Thymus (tissue), 11 donors: ENCODE measurements at regions not wholly inside any gene's neighbourhood (a gene's known extent, or its start where the extent isn't known, plus 50 kb on each side); places are given as distances from the start of the nearest gene placed in this dataset.

Source experiments
- DNase-seq, 9 donors: peaks; one replicate each; pipeline ENCODE4 v3.0.0-alpha.2; 2013; ENCODE audit warnings: low spot score in 9 of 9, low read depth in 6 of 9, missing footprints in 1 of 9
- H3K27ac ChIP-seq, 2 donors: one replicate each; pipeline ENCODE4 v1.5.1; 2013; ENCODE audit warnings: control low read depth in 1 of 2, low read depth in 1 of 2, low read length in 1 of 2, mild to moderate bottlenecking in 1 of 2, moderate library complexity in 1 of 2
- H3K27me3 ChIP-seq, 2 donors: one replicate each; pipeline ENCODE4 v1.5.1; 2013; ENCODE audit warnings: low read length in 1 of 2; ENCODE audit not compliant: control insufficient read depth in 2 of 2, insufficient read depth in 1 of 2
- H3K36me3 ChIP-seq, 2 donors: one replicate each; pipeline ENCODE4 v1.5.1; 2013; ENCODE audit warnings: low read length in 1 of 2, mild to moderate bottlenecking in 1 of 2, moderate library complexity in 1 of 2; ENCODE audit not compliant: control insufficient read depth in 2 of 2, insufficient read depth in 2 of 2
- H3K4me1 ChIP-seq, 2 donors: one replicate each; pipeline ENCODE4 v1.5.1; 2013; ENCODE audit warnings: low read length in 2 of 2; ENCODE audit not compliant: control insufficient read depth in 2 of 2, insufficient read depth in 2 of 2
- H3K4me3 ChIP-seq, 2 donors: one replicate each; pipeline ENCODE4 v1.5.1; 2013; ENCODE audit warnings: low read length in 2 of 2, control low read depth in 1 of 2, mild to moderate bottlenecking in 1 of 2
- H3K9me3 ChIP-seq, 2 donors: one replicate each; pipeline ENCODE4 v1.5.1; 2013; ENCODE audit warnings: low read length in 1 of 2, mild to moderate bottlenecking in 1 of 2; ENCODE audit not compliant: control insufficient read depth in 2 of 2, insufficient read depth in 1 of 2
- WGBS: extraction: QIAGEN DNeasy Blood & Tissue Kit; methylation state at CpG from one replicate; pipeline ENCODE4 v1.1.7; 2013; 5-methylcytosine and 5-hydroxymethylcytosine counted together
- donor health status: healthy.

DNA sequence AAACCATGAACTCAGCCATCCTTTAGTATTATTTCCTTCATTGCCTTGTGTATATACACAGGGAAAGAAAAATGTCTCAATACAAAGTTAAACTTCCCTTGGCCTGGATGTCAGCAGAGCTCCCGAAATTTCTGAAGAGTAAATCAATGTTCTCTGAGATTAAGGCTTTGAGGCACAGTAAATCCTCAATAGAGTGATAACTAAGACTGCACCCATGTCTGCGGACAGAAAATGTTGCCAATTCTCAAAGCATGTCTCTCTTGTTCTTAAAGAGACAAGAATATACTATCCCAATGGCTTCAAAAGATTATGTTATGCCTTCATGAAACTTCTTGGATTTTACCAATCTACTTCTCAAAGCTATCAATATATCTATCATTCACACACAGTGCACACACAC is 1196.7 kb upstream of the TENM4 start:
- 87% methylated on average over 2 of the region's 2 CpGs for WGBS
- no peak overlapping the region for H3K4me3 ChIP-seq
- H3K27ac ChIP-seq: no peak overlapping the region
- H3K9me3 ChIP-seq: no peaks in the 10 kb centered on the region
- no peaks in the 10 kb centered on the region for H3K36me3 ChIP-seq
- no peaks in the 10 kb centered on the region for H3K4me1 ChIP-seq
- no peak for DNase-seq
- no peaks in the 10 kb centered on the region for H3K27me3 ChIP-seq

DNA sequence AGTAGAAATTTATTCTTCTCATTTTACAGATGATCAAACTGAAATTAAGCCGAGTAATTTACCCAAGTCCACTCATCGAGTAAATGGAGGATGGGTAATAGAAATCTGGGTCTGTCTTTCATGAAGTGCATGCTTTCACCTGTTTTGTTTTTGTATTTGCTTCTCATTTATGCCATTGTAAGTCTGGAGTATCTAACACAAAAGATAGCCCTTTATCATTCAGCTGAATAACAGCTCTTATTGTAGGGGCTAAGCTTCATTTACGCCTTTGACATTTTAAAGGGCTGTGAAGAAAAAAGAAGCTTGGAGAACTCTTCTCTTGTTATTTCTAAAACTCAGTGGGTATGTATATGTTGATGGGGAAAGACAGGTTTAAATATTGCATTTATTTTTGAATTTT is 1196.2 kb upstream of the TENM4 start:
- DNase-seq: no peak
- Histone ChIP-seq H3K4me3 (no peak overlapping the region), H3K4me1 (no peaks in the 10 kb centered on the region), H3K9me3 (no peaks in the 10 kb centered on the region), H3K36me3 (no peaks in the 10 kb centered on the region), H3K27me3 (no peaks in the 10 kb centered on the region), H3K27ac (no peak overlapping the region)
- WGBS: 96% methylated on average over 3 of the region's 3 CpGs

DNA sequence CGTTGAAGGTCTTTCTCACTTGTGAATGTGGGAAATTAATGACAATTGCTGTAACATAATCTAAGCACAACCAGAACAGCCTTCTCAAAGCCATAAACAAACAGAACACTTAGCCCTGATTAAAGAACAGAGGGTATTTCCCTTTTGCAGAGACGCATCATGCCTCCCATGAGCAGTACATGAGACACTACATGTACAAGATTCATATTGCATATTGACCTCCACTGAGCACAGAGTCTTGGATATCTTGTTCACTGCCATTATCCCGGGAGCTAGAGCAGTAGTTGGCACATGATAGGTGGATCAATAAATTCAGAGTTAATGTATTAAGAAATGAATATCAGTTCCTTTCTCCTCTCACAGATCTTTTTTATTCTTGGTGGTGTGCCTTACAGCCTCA is 1194.3 kb upstream of the TENM4 start:
- Histone ChIP-seq H3K27me3 (no peaks in the 10 kb centered on the region), H3K36me3 (no peaks in the 10 kb centered on the region), H3K4me1 (no peaks in the 10 kb centered on the region), H3K27ac (no peak overlapping the region), H3K9me3 (no peaks in the 10 kb centered on the region), H3K4me3 (no peak overlapping the region)
- 84% methylated on average over 3 of the region's 3 CpGs for WGBS
- DNase-seq: no peak

DNA sequence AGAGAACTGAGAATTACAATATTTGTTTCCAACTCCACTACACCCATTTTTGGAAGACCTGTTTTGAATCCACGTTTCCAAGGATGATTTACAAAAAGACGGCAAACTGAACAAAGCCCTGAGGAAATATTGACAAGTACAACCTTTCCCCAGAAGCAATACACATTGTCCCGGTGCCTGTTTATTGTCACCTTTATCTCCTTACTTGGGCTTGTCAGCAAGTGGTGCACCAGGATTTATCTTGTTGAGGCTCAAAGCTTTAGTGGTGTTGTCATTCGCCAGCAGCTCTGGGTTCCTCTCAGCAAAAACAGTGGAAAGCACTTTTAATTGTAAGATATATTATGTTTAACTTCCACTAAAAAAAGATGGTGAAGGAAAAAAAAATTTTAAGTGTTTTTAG is 1191.9 kb upstream of the TENM4 start:
- WGBS: 61% methylated on average over 4 of the region's 4 CpGs
- Histone ChIP-seq H3K4me1 (no peaks in the 10 kb centered on the region), H3K27ac (no peak overlapping the region), H3K4me3 (no peak overlapping the region), H3K9me3 (no peaks in the 10 kb centered on the region), H3K27me3 (no peaks in the 10 kb centered on the region), H3K36me3 (no peaks in the 10 kb centered on the region)
- DNase-seq: no peak

DNA sequence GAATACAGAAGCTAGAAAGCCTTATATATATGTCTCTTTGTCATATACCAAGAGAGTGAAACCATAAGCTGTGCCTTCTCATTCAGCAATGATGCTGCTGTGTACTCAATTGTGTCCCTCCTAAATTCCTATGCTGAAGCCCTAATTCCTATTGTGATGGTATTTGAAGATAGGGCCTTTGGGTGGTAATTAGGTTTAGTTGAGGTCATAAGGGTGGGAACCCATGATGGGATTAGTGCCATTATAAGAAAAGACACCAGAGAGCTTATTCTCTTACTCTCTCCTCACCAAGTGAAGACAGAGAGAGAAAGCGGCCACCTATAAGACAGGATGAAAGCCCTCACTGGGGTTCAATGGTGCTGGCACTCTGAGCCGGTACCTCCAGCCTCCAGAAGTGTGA is 1191.3 kb upstream of the TENM4 start:
- WGBS: 89% methylated on average over 2 of the region's 2 CpGs
- Histone ChIP-seq H3K4me1 (no peaks in the 10 kb centered on the region), H3K4me3 (no peak overlapping the region), H3K27me3 (no peaks in the 10 kb centered on the region), H3K36me3 (no peaks in the 10 kb centered on the region), H3K27ac (no peak overlapping the region), H3K9me3 (no peaks in the 10 kb centered on the region)
- DNase-seq: no peak

DNA sequence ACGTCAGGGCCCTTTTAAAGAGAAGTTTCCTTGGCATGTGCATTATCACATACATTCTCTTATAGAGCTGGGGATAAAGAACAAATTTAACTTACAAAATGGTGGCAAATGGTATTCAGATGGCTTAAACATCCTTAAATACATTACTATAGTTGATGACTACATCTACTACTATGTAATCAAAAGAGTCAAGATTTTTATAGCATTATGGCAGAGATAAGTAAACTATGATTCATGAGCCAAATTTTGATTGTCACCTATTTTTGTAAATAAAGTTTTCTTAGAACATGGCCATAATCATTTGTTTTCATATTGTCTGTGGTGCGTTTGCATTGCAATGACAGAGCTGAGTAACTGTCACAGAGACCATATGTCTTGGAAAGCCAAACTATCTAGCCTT is 1188.6 kb upstream of the TENM4 start:
- Histone ChIP-seq H3K27ac (no peak overlapping the region), H3K27me3 (no peaks in the 10 kb centered on the region), H3K4me1 (no peaks in the 10 kb centered on the region), H3K9me3 (no peaks in the 10 kb centered on the region), H3K36me3 (no peaks in the 10 kb centered on the region), H3K4me3 (no peak overlapping the region)
- WGBS: 95% methylated on average over 2 of the region's 2 CpGs
- DNase-seq: no peak

DNA sequence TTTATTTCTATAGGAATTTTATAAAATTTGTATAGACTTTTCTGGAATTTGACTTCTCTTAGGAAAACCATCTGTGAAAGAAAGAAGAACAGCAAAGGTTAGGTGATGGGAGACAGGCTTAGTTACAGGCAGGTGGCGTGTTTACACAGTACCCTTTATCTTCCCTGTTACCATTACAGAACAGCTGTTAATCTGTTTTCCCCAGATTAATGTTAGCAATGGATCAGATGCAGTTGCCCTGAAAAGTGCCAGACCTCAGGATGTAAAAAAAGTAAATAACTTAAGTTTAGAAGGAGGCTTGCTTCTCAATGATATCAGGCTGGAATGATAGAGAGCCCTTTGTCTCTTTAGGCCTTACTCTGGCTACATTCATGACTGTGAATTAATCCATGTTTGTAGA is 1186.5 kb upstream of the TENM4 start:
- DNase-seq: no peak
- WGBS: 82% methylated on average over 1 of the region's 1 CpG
- no peaks in the 10 kb centered on the region for H3K36me3 ChIP-seq

DNA sequence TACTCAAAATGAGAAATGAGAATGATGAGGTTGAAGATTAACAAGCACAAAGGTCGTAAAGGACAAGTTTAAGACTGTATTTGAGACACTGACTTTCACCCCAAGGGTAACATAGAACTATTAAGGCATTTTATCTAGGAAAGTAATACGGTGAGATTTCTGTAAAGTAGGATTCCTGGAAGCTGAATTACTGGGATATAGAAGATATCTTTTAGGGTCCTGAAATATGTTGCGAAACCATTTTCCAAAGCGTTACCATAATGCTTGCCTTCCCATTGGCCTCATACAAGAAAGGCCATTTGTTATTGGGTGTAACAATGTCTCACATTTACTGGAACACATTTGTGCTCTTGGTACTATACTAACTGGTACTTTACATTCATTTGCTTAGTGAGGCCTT is 1185.9 kb upstream of the TENM4 start:
- no peak overlapping the region for H3K27ac ChIP-seq
- no peaks in the 10 kb centered on the region for H3K36me3 ChIP-seq
- no peak for DNase-seq
- no peaks in the 10 kb centered on the region for H3K4me1 ChIP-seq
- H3K9me3 ChIP-seq: no peaks in the 10 kb centered on the region
- no peaks in the 10 kb centered on the region for H3K27me3 ChIP-seq
- no peak overlapping the region for H3K4me3 ChIP-seq
- 93% methylated on average over 4 of the region's 4 CpGs for WGBS

More for the DNA sequence above, 1186.5 kb upstream of the TENM4 start:
- Histone ChIP-seq H3K27ac (no peak overlapping the region), H3K9me3 (no peaks in the 10 kb centered on the region), H3K4me3 (no peak overlapping the region), H3K27me3 (no peaks in the 10 kb centered on the region), H3K4me1 (no peaks in the 10 kb centered on the region)

DNA sequence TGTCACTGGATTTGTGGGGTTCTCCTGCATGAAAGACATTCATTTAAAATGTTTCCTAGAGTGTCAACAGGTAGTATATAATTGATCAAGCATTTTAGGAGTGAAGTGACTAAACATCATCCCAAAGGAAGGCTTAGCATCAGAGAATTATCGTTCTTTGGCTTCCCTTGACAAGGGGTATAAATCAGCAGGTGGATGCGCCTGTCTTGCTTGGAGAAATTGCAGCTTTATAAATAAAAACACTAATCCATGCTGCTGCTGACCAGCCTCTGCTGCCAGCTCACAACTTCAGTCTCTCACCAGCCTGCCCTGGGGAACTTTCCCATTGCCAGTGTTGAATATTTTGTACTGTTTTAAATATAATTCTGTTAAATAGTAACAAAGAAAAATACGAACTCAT is 1184.7 kb upstream of the TENM4 start:
- H3K27ac ChIP-seq: no peak overlapping the region

DNA sequence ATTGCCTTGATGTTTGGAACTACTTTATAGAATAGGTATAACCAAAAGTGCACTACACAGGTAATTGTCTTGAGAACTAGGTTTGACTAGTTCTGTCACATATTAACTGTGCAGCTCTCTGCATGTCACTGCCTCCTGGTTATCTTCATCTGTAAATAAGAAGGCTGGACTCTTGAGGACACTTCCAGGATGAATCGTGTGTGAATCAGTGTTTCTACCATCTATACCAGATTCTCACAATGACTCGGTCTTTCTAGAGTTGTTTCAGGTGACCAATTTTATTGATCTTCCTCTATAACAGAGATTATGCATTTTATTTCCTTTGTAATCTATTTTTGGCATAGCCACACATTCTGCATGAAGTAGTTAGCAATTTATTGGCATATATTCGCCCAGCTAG is 1181.0 kb upstream of the TENM4 start:
- WGBS: 62% methylated on average over 3 of the region's 3 CpGs
- DNase-seq: no peak
- Histone ChIP-seq H3K27me3 (no peaks in the 10 kb centered on the region), H3K4me1 (no peaks in the 10 kb centered on the region), H3K36me3 (no peaks in the 10 kb centered on the region), H3K4me3 (no peak overlapping the region), H3K9me3 (no peaks in the 10 kb centered on the region), H3K27ac (no peak overlapping the region)

More for the DNA sequence above, 1184.7 kb upstream of the TENM4 start:
- Histone ChIP-seq H3K27me3 (no peaks in the 10 kb centered on the region), H3K4me3 (no peak overlapping the region), H3K4me1 (no peaks in the 10 kb centered on the region), H3K36me3 (no peaks in the 10 kb centered on the region), H3K9me3 (no peaks in the 10 kb centered on the region)
- WGBS: 82% methylated on average over 3 of the region's 3 CpGs
- no peak for DNase-seq
